ENCODE measurements at regions not wholly inside any gene's neighbourhood (a gene's known extent, or its start where the extent isn't known, plus 50 kb on each side); places are given as distances from the start of the nearest gene placed in this dataset.

DNA sequence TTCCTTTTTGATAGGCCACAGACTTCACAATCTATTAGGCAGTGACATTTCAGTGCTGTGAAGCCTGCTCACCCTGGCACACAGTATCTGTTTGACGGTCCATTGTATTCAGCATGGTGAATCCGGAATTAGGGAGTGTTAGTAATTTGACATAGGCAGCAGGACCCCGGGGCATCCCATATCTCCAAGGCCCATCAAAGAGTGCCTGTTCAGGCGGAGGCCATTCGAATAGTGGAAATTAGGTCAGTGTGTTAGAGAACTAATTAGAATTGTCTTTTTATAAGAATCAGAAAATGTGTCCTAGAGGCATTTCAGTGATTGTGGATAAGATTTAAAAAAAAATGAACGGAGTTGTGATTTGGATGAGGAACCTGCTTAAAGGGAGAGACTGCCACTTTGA, 818.8 kb upstream of the SOX11 start:
- TF ChIP-seq, protein P1, sequence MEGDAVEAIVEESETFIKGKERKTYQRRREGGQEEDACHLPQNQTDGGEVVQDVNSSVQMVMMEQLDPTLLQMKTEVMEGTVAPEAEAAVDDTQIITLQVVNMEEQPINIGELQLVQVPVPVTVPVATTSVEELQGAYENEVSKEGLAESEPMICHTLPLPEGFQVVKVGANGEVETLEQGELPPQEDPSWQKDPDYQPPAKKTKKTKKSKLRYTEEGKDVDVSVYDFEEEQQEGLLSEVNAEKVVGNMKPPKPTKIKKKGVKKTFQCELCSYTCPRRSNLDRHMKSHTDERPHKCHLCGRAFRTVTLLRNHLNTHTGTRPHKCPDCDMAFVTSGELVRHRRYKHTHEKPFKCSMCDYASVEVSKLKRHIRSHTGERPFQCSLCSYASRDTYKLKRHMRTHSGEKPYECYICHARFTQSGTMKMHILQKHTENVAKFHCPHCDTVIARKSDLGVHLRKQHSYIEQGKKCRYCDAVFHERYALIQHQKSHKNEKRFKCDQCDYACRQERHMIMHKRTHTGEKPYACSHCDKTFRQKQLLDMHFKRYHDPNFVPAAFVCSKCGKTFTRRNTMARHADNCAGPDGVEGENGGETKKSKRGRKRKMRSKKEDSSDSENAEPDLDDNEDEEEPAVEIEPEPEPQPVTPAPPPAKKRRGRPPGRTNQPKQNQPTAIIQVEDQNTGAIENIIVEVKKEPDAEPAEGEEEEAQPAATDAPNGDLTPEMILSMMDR (IDR thresholded peaks at IDR 0.05) = no peak
- TF ChIP-seq ZFX (IDR thresholded peaks at IDR 0.05; ENCODE audit: borderline replicate concordance) = no peak
